Neural cell (in vitro differentiated cells): ENCODE measurements at regions not wholly inside any gene's neighbourhood (a gene's known extent, or its start where the extent isn't known, plus 50 kb on each side); places are given as distances from the start of the nearest gene placed in this dataset.

Experiments
- H2AFZ ChIP-seq: fragments of 200-600, 300-800 bp; sonication (generic), shearing (Covaris generic); 2 replicates; pipeline ENCODE4 v1.6.0; 2014; ENCODE audit warnings: low read depth, mild to moderate bottlenecking, antibody characterized with exemption, low read length, moderate library complexity
- H3F3A ChIP-seq: fragments of 200-600 bp; shearing (Covaris generic); 2 replicates; pipeline ENCODE4 v1.6.1; 2016; ENCODE audit warnings: mild to moderate bottlenecking, moderate library complexity, mixed read lengths, antibody characterized with exemption, low read length; ENCODE audit not compliant: insufficient read depth, poor library complexity, severe bottlenecking
- H3K27ac ChIP-seq: fragments of 200-600, 300-800 bp; sonication (generic), shearing (Covaris generic); 2 replicates; pipeline ENCODE4 v1.5.1; 2014; ENCODE audit warnings: mild to moderate bottlenecking, low read length, moderate library complexity
- H3K27me3 ChIP-seq: fragments of 300-800, 200-600 bp; sonication (generic), shearing (Covaris generic); 2 replicates; pipeline ENCODE4 v1.6.0; 2014; ENCODE audit warnings: mild to moderate bottlenecking, low read depth, low read length, moderate library complexity; ENCODE audit not compliant: insufficient read depth
- H3K36me3 ChIP-seq: fragments of 300-800, 200-600 bp; sonication (generic), shearing (Covaris generic); 2 replicates; pipeline ENCODE4 v1.5.1; 2014; ENCODE audit warnings: mild to moderate bottlenecking, antibody characterized with exemption, low read length, moderate library complexity; ENCODE audit not compliant: insufficient read depth
- H3K4me2 ChIP-seq: fragments of 300-800, 200-600 bp; sonication (generic), shearing (Covaris generic); 2 replicates; pipeline ENCODE4 v1.6.0; 2014; ENCODE audit warnings: mild to moderate bottlenecking, low read length
- H3K4me3 ChIP-seq: fragments of 300-800, 200-600 bp; sonication (generic), shearing (Covaris generic); 2 replicates; pipeline ENCODE4 v1.5.1; 2014; ENCODE audit warnings: mild to moderate bottlenecking, low read length, moderate library complexity
- H3K79me2 ChIP-seq: fragments of 200-600 bp; shearing (Covaris generic); replicated peaks from 2 replicates; pipeline ENCODE4 v1.6.0; 2014; ENCODE audit warnings: mild to moderate bottlenecking, low read length, moderate library complexity; ENCODE audit not compliant: insufficient read depth
- H3K9ac ChIP-seq: fragments of 300-800, 200-600 bp; sonication (generic), shearing (Covaris generic); 2 replicates; pipeline ENCODE4 v1.6.1; 2016; ENCODE audit warnings: mild to moderate bottlenecking, low read length, mixed read lengths
- H3K9me2 ChIP-seq: fragments of 200-600 bp; shearing (Covaris generic); 2 replicates; pipeline ENCODE4 v1.6.1; 2016; ENCODE audit warnings: mild to moderate bottlenecking, low read length, mixed read lengths; ENCODE audit not compliant: insufficient read depth
- H3K9me3 ChIP-seq: fragments of 200-600, 300-800 bp; sonication (generic), shearing (Covaris generic); 2 replicates; pipeline ENCODE4 v1.6.1; 2016; ENCODE audit warnings: mild to moderate bottlenecking, mixed run types, low read length, moderate library complexity, mixed read lengths
- H4K20me1 ChIP-seq: fragments of 200-600 bp; shearing (Covaris generic); 2 replicates; pipeline ENCODE4 v1.6.1; 2016; ENCODE audit warnings: mild to moderate bottlenecking, mixed run types; ENCODE audit not compliant: insufficient read depth
- EP300 ChIP-seq: fragments of 450-650 bp; conservative IDR thresholded peaks from 2 replicates; pipeline ENCODE4 v1.6.1; 2014; ENCODE audit warnings: antibody characterized with exemption, mild to moderate bottlenecking, moderate library complexity; ENCODE audit not compliant: poor library complexity, severe bottlenecking
- EZH2 ChIP-seq: fragments of 200-600, 300-800 bp; shearing (Covaris generic), sonication (generic); IDR thresholded peaks from 2 replicates; pipeline ENCODE4 v1.6.1; 2014; ENCODE audit warnings: antibody characterized with exemption, low read length, borderline replicate concordance, mild to moderate bottlenecking; ENCODE audit not compliant: insufficient read depth, poor library complexity, severe bottlenecking
- MXI1 ChIP-seq: fragments of 450-650 bp; conservative IDR thresholded peaks from 2 replicates; pipeline ENCODE4 v1.6.1; 2014; ENCODE audit warnings: antibody characterized with exemption, mild to moderate bottlenecking; ENCODE audit not compliant: poor library complexity, severe bottlenecking
- POLR2AphosphoS5 ChIP-seq: IDR thresholded peaks from 2 replicates; pipeline ENCODE4 v1.6.1; 2012
- RAD21 ChIP-seq: fragments of 450-650 bp; conservative IDR thresholded peaks from 2 replicates; pipeline ENCODE4 v1.6.1; 2014; ENCODE audit warnings: antibody characterized with exemption, mild to moderate bottlenecking, moderate library complexity
- SMC3 ChIP-seq: fragments of 450-650 bp; conservative IDR thresholded peaks from 2 replicates; pipeline ENCODE4 v1.6.1; 2014; ENCODE audit warnings: antibody characterized with exemption, mild to moderate bottlenecking, moderate library complexity; ENCODE audit not compliant: poor library complexity
- TAF1 ChIP-seq: IDR thresholded peaks from 2 replicates; pipeline ENCODE4 v1.6.1; 2012; ENCODE audit warnings: low read depth
- TF ChIP-seq, protein P1 (sequence below): IDR thresholded peaks from 2 replicates; pipeline ENCODE4 v1.6.1; 2012; ENCODE audit warnings: borderline replicate concordance
- TF ChIP-seq, protein P2 (sequence below): fragments of 450-650 bp; IDR thresholded peaks from 2 replicates; pipeline ENCODE4 v1.5.1; 2014; ENCODE audit warnings: antibody characterized with exemption, mild to moderate bottlenecking, moderate library complexity; ENCODE audit not compliant: poor library complexity, severe bottlenecking

DNA sequence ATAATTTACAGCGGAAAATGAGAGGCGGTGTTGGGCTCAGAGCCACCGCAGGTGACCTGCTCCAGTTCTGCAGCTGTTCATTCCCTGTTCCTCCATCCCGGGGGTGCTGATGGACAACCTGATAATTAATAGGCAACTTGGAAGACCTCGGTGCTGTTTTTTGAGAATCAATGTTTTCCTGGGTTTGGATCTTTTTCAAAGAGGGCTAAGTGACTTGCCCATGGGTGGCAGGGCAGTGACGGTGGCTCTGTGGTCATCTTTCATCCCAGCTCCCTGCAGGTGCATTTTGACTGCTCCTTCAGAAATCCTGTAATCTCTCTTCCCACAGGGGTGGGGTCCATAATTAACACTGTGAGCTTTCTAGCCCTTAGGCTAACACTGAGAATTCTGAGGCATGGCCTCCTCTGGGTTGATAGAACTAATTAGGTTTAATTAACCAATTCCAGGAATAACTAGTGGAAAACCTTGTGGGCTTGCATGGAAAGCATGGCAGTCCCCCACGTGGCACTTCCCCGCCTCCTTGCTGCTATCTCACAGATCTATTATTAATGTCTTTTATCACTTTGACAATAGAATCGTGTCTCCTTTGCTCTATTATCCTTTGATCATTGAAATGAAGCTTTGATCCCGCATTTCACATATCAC is 217.9 kb downstream of the GLRX3 start:
- no peak overlapping the region for H2AFZ ChIP-seq
- no peak overlapping the region for H3K4me2 ChIP-seq
- no peaks in the 10 kb centered on the region for H3K9me2 ChIP-seq

DNA sequence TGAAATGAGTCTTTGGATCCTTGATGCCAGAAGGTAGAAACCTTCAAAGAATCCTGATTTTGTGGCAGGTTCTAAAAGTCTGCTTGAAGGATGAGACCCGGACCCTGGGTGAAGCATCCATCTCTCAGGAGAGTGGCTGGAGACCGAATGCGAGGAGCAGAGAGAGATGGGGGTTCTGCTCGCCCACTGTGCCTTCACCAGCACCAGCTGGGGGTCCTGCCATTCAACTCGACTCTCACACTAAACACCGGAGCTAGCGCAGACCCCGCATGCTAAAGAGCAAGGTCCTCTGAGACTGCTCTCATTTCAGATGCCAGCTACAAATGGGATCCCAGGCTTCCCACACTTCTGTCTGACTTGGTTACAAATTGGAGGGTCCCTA is 218.4 kb downstream of the GLRX3 start:
- Histone ChIP-seq H2AFZ (no peak overlapping the region), H3K27ac (no peak overlapping the region), H3K36me3 (no peaks in the 10 kb centered on the region), H3K4me3 (no peak overlapping the region), H4K20me1 (no peaks in the 10 kb centered on the region), H3K4me2 (no peak overlapping the region), H3F3A (no peaks in the 10 kb centered on the region), H3K9me2 (no peaks in the 10 kb centered on the region), H3K9me3 (no peaks in the 10 kb centered on the region), H3K27me3 (no peaks in the 10 kb centered on the region), H3K9ac (no peak overlapping the region), H3K79me2 (no peaks in the 10 kb centered on the region)
- TF ChIP-seq TAF1 (no peak), SMC3 (no peak), MXI1 (no peak), RAD21 (no peak), EZH2 (no peak), POLR2AphosphoS5 (no peak), EP300 (no peak)
- TF ChIP-seq, protein P1, sequence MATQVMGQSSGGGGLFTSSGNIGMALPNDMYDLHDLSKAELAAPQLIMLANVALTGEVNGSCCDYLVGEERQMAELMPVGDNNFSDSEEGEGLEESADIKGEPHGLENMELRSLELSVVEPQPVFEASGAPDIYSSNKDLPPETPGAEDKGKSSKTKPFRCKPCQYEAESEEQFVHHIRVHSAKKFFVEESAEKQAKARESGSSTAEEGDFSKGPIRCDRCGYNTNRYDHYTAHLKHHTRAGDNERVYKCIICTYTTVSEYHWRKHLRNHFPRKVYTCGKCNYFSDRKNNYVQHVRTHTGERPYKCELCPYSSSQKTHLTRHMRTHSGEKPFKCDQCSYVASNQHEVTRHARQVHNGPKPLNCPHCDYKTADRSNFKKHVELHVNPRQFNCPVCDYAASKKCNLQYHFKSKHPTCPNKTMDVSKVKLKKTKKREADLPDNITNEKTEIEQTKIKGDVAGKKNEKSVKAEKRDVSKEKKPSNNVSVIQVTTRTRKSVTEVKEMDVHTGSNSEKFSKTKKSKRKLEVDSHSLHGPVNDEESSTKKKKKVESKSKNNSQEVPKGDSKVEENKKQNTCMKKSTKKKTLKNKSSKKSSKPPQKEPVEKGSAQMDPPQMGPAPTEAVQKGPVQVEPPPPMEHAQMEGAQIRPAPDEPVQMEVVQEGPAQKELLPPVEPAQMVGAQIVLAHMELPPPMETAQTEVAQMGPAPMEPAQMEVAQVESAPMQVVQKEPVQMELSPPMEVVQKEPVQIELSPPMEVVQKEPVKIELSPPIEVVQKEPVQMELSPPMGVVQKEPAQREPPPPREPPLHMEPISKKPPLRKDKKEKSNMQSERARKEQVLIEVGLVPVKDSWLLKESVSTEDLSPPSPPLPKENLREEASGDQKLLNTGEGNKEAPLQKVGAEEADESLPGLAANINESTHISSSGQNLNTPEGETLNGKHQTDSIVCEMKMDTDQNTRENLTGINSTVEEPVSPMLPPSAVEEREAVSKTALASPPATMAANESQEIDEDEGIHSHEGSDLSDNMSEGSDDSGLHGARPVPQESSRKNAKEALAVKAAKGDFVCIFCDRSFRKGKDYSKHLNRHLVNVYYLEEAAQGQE = no peak
- TF ChIP-seq, protein P2, sequence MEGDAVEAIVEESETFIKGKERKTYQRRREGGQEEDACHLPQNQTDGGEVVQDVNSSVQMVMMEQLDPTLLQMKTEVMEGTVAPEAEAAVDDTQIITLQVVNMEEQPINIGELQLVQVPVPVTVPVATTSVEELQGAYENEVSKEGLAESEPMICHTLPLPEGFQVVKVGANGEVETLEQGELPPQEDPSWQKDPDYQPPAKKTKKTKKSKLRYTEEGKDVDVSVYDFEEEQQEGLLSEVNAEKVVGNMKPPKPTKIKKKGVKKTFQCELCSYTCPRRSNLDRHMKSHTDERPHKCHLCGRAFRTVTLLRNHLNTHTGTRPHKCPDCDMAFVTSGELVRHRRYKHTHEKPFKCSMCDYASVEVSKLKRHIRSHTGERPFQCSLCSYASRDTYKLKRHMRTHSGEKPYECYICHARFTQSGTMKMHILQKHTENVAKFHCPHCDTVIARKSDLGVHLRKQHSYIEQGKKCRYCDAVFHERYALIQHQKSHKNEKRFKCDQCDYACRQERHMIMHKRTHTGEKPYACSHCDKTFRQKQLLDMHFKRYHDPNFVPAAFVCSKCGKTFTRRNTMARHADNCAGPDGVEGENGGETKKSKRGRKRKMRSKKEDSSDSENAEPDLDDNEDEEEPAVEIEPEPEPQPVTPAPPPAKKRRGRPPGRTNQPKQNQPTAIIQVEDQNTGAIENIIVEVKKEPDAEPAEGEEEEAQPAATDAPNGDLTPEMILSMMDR = no peak

More for the DNA sequence above, 217.9 kb downstream of the GLRX3 start:
- Histone ChIP-seq H3K9ac (no peak overlapping the region), H3K27ac (no peak overlapping the region), H4K20me1 (no peaks in the 10 kb centered on the region), H3F3A (no peaks in the 10 kb centered on the region), H3K79me2 (no peaks in the 10 kb centered on the region), H3K36me3 (no peaks in the 10 kb centered on the region), H3K27me3 (no peaks in the 10 kb centered on the region), H3K9me3 (no peaks in the 10 kb centered on the region), H3K4me3 (no peak overlapping the region)
- TF ChIP-seq, protein P2 = no peak
- TF ChIP-seq SMC3 (no peak), TAF1 (no peak), EP300 (no peak), EZH2 (no peak), RAD21 (no peak), MXI1 (no peak), POLR2AphosphoS5 (no peak)
- TF ChIP-seq, protein P1 = no peak
